ACC112 (cell line): ENCODE measurements at regions not wholly inside any gene's neighbourhood (a gene's known extent, or its start where the extent isn't known, plus 50 kb on each side); places are given as distances from the start of the nearest gene placed in this dataset.

Experiments
- H2AFZ ChIP-seq: fragments of 200-600 bp; sonication (generic); one replicate; pipeline ENCODE4 v1.6.0; 2017; ENCODE audit warnings: antibody characterized with exemption, low read length; ENCODE audit not compliant: unreplicated experiment
- H3K27ac ChIP-seq: fragments of 200-600 bp; sonication (generic); 2 replicates; pipeline ENCODE4 v1.5.1; 2014; ENCODE audit warnings: low read depth, mild to moderate bottlenecking, antibody characterized with exemption, low read length, moderate library complexity
- H3K27me3 ChIP-seq: fragments of 200-600 bp; sonication (generic); 2 replicates; pipeline ENCODE4 v1.6.1; 2014; ENCODE audit warnings: mild to moderate bottlenecking, antibody characterized with exemption, low read length, moderate library complexity, mixed read lengths; ENCODE audit not compliant: insufficient read depth
- H3K36me3 ChIP-seq: fragments of 200-600 bp; sonication (generic); 2 replicates; pipeline ENCODE4 v1.6.1; 2016; ENCODE audit warnings: mild to moderate bottlenecking, antibody characterized with exemption, low read length, moderate library complexity, mixed read lengths; ENCODE audit not compliant: insufficient read depth
- H3K4me1 ChIP-seq: fragments of 200-600 bp; sonication (generic); one replicate; pipeline ENCODE4 v1.6.1; 2016; ENCODE audit warnings: low read length, mixed read lengths; ENCODE audit not compliant: insufficient read depth, unreplicated experiment, control insufficient read depth
- H3K4me3 ChIP-seq: fragments of 200-600 bp; sonication (generic); 2 replicates; pipeline ENCODE4 v1.5.1; 2014; ENCODE audit warnings: mild to moderate bottlenecking, low read depth, low read length
- H3K79me2 ChIP-seq: fragments of 200-600 bp; sonication (generic); one replicate; pipeline ENCODE4 v1.6.0; 2016; ENCODE audit warnings: low read length; ENCODE audit not compliant: control insufficient read depth, unreplicated experiment, insufficient read depth

DNA sequence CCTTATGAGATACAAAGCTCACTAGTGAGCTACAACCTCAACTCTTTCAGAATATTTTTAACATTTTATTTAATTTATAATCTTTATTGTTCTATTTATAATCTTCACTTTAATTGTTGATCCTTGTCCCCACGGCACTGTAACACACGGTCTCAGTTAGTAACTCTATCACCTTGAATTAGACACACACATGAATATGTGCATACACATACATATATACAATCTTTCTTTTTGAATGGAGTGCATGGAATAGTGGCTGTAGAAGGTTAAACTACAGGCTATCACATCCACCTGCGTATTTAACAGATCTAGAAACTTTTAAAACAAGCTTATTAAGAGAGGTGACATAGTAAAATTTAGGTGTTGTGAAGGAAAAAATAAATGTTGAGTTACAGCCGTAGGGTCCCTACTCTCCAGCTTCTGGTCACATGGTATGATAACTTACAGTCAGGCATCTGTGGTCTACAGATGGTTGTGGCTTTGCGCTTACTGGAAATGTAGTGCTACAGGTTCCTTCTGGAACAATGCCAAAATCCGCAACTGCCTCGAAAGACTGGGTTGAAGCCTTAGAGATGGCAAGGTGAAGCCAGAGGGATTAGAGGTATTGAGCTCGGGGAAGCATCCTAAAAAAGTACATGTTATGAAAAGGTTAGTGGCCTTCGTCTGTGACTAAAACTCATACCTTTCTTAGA lies 1324.1 kb upstream of the SLC39A10 start:
- Histone ChIP-seq H3K27me3 (no peaks in the 10 kb centered on the region), H3K36me3 (no peaks in the 10 kb centered on the region), H3K4me3 (no peak overlapping the region), H3K27ac (no peak overlapping the region), H3K79me2 (no peaks in the 10 kb centered on the region), H2AFZ (no peak overlapping the region), H3K4me1 (no peaks in the 10 kb centered on the region)

DNA sequence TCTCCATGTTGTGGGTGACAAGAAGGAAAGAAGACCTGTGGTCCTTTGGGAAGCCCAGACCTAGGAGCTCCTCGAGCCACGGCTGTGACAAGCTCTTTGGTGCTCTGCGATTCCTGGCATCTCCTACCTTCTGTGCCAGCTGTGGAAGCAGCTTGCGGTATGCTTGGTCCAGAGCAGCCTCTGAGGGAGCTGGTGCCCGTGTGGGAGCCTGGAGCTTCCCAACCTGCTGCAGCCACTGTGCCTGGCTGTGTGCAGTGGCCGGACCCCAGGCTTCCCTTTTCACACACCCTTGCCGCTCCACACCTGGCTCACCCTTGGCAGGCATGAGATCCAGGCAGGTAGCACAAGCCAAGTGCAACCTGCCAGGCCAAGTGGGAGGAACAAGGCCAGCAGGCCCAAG lies 1328.6 kb upstream of the SLC39A10 start:
- Histone ChIP-seq H3K4me3 (no peak overlapping the region), H3K27me3 (no peaks in the 10 kb centered on the region), H3K4me1 (no peaks in the 10 kb centered on the region), H3K79me2 (no peaks in the 10 kb centered on the region), H3K27ac (no peak overlapping the region), H2AFZ (no peak overlapping the region), H3K36me3 (no peaks in the 10 kb centered on the region)

DNA sequence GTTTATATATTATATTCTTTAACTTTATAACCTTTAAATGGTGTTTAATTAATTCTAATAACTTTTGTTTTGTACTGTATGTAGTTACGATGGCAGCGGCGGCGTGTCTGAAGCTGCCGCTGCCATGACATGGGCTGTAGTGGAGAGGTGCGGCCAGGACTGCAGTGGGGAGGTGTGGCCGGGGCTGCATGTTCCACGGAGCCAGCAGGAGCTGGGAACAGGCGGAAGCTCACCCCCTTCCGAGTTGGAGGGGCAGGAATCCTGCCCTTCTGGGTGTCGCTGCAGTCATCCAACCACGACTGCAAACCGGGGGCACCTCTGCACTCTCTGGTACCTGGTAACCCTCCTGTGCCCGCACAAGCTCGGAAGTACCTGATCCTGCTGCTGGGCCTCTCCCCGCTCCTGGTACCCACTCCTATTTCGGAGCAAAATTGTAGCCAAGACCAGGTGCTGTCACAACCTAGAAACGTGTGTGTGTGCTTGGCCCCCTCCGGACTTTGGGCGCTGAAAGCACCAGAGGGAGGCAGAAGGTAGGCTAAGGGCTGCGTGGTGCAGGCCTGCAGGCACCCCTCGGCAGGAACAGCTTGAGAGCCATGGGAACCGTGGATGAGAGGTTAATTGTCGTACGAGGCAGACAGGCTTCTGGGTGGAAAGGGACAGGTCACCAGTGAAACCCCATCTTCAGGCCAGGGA lies 1329.7 kb upstream of the SLC39A10 start:
- Histone ChIP-seq H3K4me1 (no peaks in the 10 kb centered on the region), H3K27ac (no peak overlapping the region), H3K27me3 (no peaks in the 10 kb centered on the region), H3K4me3 (no peak overlapping the region), H3K79me2 (no peaks in the 10 kb centered on the region), H2AFZ (no peak overlapping the region), H3K36me3 (no peaks in the 10 kb centered on the region)

DNA sequence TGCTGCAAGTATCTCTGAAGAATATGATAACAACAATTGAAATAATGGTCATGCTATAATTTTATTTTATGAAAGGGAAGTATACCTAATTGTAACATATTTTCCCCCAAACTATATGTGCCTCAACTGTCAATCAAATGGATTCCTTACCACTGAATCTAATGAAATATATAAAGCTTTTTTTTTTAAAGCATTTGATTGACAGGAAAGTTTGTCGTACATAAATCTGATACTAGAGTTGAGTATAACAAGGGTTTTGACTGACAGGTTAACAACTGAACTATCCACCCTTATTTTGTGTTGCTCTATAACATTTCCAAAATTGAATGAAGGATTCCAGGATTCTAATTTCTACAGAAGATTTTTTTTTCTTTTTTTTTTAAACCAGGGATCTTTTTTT lies 1333.3 kb upstream of the SLC39A10 start:
- Histone ChIP-seq H2AFZ (no peak overlapping the region), H3K4me1 (no peaks in the 10 kb centered on the region), H3K4me3 (no peak overlapping the region), H3K27ac (no peak overlapping the region), H3K36me3 (no peaks in the 10 kb centered on the region), H3K79me2 (no peaks in the 10 kb centered on the region), H3K27me3 (no peaks in the 10 kb centered on the region)

DNA sequence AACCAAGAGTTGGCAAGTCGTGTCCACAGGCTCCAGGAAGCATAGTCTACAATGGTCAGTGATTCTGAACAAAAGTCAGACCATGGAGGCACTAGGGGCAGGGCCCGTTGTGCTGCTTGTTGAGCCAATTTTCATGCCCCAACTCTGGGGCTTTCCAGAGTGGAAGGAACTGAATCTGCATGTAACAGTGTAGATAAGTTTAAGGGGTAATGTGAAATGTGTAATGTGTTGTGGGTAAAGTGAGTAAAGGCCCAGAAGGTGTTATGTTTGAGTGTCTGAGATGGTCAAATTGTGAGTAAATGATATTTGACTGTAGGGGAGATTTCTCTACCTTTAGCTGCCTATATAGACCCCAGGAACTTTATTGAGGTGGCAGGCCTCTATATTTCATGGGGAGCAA lies 1336.5 kb upstream of the SLC39A10 start:
- Histone ChIP-seq H2AFZ (no peak overlapping the region), H3K27ac (no peak overlapping the region), H3K4me1 (no peaks in the 10 kb centered on the region), H3K36me3 (no peaks in the 10 kb centered on the region), H3K79me2 (no peaks in the 10 kb centered on the region), H3K27me3 (no peaks in the 10 kb centered on the region), H3K4me3 (no peak overlapping the region)

DNA sequence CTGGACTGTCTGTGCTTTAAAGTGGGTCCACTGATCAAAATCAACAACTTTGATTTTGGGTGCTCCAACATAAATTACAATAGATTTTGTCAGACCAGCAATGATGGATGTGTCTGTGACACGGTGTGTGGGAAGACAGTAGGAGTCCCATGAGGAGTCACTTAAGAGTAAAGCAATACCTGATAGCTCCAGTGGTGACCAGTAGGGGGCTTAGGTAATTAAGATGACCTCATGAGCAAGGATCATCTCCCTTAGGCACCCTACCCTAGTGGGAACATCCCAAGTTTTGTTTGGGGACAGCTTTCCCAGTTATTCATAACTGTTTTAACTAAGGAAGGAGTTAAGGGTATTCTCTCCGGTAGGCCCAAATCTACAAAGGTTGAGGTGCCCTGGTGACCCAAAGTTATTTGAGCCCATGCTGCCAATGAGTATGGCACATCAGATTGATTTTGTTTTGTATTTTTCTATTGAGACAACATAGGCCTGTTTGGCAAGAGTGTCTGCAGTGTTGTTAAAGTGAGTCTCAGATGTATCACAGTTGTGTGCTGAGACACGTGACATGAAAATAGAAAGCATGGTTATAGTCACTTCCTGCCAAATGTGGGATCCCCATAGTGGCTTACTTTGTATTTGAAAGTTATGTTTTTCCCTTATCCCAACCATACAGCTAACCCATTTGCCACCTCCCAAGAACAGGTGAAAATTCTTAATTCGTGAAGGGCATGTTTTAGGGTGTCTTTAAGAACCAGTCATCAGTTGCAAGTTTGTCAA lies 1337.6 kb upstream of the SLC39A10 start:
- H3K36me3 ChIP-seq = no peaks in the 10 kb centered on the region
- H2AFZ ChIP-seq = no peak overlapping the region
- H3K4me1 ChIP-seq = no peaks in the 10 kb centered on the region
- no peaks in the 10 kb centered on the region for H3K27me3 ChIP-seq
- no peak overlapping the region for H3K27ac ChIP-seq
- H3K4me3 ChIP-seq = no peak overlapping the region
- no peaks in the 10 kb centered on the region for H3K79me2 ChIP-seq

DNA sequence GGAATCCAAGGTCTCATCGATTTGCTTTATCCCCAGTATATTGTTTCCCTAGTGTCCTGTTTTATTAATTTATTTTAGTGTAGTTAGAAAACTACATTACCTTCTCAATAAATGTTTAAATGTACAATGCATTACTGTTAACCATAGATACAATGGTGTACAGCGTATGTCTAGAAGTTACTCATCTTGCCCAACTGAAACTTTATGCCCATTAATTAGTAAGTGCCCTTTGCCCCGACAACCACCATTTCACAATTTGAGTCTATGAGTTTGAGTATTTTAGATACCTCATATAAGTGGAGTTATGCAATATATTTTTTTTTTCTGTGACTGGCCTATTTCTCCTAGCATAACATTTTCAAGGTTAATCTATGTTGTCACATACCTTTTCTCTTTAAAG lies 1343.0 kb upstream of the SLC39A10 start:
- no peaks in the 10 kb centered on the region for H3K4me1 ChIP-seq
- no peaks in the 10 kb centered on the region for H3K36me3 ChIP-seq
- no peak overlapping the region for H2AFZ ChIP-seq
- H3K79me2 ChIP-seq = no peaks in the 10 kb centered on the region
- H3K4me3 ChIP-seq = no peak overlapping the region
- H3K27ac ChIP-seq = no peak overlapping the region
- H3K27me3 ChIP-seq = no peaks in the 10 kb centered on the region

DNA sequence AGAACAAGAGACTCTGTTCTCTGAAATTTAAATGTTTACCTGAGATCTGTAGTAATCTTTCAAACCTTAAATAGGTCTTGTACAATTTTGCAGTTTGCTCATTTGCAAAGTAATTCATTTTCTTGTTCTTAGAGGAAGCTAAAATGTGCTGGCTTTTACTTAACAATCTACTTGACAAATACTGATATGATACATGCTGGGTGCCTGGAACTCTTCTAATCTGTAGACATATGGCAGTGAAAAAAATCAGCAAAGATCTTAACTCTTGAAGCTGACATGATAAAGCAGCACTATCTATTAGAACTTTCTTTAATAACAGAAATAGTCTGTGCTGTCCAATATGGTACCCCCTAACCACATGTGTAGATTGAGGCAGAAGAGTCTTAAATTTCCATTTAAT lies 1352.8 kb upstream of the SLC39A10 start:
- Histone ChIP-seq H3K27me3 (no peaks in the 10 kb centered on the region), H2AFZ (no peak overlapping the region)

DNA sequence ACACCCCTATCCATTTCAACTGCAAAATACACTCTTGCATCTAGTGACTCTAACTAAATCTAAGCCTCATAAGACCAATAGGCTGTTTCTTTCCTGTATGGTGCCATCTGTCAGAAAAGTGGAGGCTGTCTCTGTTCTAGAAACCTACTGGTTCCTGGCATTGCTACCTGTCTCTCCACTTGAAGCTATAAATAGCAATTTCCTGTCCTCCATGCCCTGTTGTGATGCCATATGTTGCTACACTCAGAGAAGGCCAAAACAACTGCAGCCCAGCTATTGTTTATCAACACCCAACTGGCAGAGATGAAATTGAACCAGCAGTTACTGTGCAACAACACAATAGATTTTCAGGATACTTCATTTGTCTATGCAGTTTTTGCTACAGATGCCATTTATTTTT lies 1355.1 kb upstream of the SLC39A10 start:
- H3K79me2 ChIP-seq = no peaks in the 10 kb centered on the region
- H2AFZ ChIP-seq = no peak overlapping the region
- H3K27ac ChIP-seq = no peak overlapping the region
- H3K4me1 ChIP-seq = no peaks in the 10 kb centered on the region
- H3K4me3 ChIP-seq = no peak overlapping the region
- H3K27me3 ChIP-seq = no peaks in the 10 kb centered on the region
- H3K36me3 ChIP-seq = no peaks in the 10 kb centered on the region

More for the DNA sequence above, 1352.8 kb upstream of the SLC39A10 start:
- Histone ChIP-seq H3K4me1 (no peaks in the 10 kb centered on the region), H3K79me2 (no peaks in the 10 kb centered on the region), H3K4me3 (no peak overlapping the region), H3K27ac (no peak overlapping the region), H3K36me3 (no peaks in the 10 kb centered on the region)

DNA sequence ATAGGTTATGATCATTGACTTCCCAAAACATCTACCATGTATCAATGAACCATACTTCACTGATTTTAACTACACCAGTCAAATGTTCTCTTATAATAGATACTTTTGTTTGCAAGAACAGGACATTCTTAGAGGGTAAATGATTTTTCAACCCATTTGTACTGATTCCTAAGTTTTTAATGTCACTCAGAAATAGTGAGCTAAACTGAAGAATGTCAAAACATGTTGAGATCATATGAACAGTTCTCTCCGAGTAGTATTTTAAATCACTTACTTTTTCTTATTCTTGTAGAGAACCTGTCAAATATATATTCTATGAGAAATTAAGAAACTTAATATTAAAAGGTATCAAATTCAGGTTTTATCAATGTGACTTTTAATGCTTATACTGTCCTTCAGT lies 1362.9 kb upstream of the SLC39A10 start:
- no peaks in the 10 kb centered on the region for H3K36me3 ChIP-seq
- no peaks in the 10 kb centered on the region for H3K79me2 ChIP-seq
- no peaks in the 10 kb centered on the region for H3K27me3 ChIP-seq
- no peak overlapping the region for H2AFZ ChIP-seq
- H3K4me1 ChIP-seq = no peaks in the 10 kb centered on the region
- H3K27ac ChIP-seq = no peak overlapping the region
- H3K4me3 ChIP-seq = no peak overlapping the region

DNA sequence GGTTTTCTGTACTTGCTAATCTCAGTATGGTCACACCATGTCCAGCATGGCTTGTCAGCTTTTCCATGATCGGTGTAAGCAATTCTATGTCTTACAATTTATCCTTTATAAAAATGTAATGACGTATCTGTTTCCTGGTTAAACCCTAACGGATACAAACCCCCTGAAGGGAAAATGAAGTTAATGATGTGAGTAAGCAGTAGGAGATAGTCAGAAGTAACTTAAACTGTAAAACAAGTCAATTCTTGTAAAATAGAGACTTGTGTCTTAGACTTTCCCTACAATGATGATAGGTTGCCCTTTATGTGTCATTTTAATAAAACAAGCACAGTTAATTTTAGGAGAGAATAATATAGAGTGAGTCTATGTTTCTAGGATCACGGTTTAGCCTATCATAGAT lies 1365.9 kb upstream of the SLC39A10 start:
- H3K36me3 ChIP-seq = no peaks in the 10 kb centered on the region
- H3K27me3 ChIP-seq = no peaks in the 10 kb centered on the region
- H3K79me2 ChIP-seq = no peaks in the 10 kb centered on the region
- H3K4me3 ChIP-seq = no peak overlapping the region
- no peak overlapping the region for H2AFZ ChIP-seq
- no peaks in the 10 kb centered on the region for H3K4me1 ChIP-seq
- no peak overlapping the region for H3K27ac ChIP-seq
